ENCODE measurements at regions not wholly inside any gene's neighbourhood (a gene's known extent, or its start where the extent isn't known, plus 50 kb on each side); places are given as distances from the start of the nearest gene placed in this dataset.

DNA sequence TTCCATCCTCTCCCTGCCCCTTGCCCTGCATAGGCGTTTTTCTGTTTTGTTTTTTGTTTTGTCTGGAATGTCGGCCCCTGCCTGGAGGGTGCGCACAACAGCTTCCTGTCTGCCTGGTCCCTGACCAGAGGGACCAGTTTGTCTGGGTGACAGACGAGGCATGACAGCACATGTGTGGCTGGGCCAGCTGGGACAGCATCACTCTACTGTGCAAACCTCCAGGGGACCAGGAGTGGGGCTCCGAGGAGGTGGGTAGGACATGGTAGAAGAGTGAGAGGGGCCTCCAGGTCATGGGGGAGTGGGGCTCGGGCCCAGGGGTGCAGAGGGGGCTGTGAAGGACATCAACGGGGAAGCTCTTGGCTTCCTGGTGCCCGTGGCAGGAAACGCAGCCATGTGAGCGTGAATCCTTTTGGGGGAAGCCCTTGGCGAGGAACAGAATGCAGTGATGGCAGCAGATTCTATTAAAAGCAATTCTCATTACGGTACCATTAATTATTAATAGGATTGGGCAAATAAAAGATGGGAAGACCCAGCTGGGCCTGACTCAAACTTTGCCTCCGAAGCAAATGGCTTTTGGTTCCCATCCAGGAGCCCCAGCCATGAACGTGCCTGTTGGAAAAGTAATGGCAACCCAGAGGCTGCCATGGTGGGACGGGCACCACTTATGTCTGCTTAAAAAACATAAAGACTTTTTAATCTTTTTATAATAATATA is 184.4 kb upstream of the IER5L start:
- no peak overlapping the region for H3K4me3 ChIP-seq (ENCODE audit: insufficient read depth, low read depth, low read length)
- no peaks in the 10 kb centered on the region for H3K36me3 ChIP-seq (ENCODE audit: control insufficient read depth, insufficient read depth, low read length)
- peak overlapping the region; percentile 9 for H2AK9ac ChIP-seq (replicated peaks; ENCODE audit: low read depth, low read length, poor library complexity)
- H3K9ac ChIP-seq (ENCODE audit: low read depth, low read length) = no peak overlapping the region
- H2BK120ac ChIP-seq (ENCODE audit: low read depth, low read length) = no peak overlapping the region
- H3K23ac ChIP-seq (ENCODE audit: low read depth, low read length) = no peak overlapping the region
- intact Hi-C loops (cut with micrococcal nuclease) (no loop called here), dilution Hi-C loops (cut with HindIII; ENCODE audit: low sequenced_read_pairs, unreplicated experiment) (no loop called here), in situ Hi-C loops (cut with MboI; ENCODE audit: low sequenced_read_pairs) (no loop called here)
- ChIA-PET CTCF (no interaction called here), POLR2A (ENCODE audit: unreplicated experiment) (no interaction called here)
- H4K5ac ChIP-seq (ENCODE audit: low read depth, low read length) = no peak overlapping the region
- no peak overlapping the region for H3K4me2 ChIP-seq (ENCODE audit: low read depth, low read length)
- H2BK15ac ChIP-seq (ENCODE audit: low read depth, low read length) = no peak overlapping the region
- no peak overlapping the region for H2BK5ac ChIP-seq (ENCODE audit: low read depth, low read length, poor library complexity, severe bottlenecking)
- no peak overlapping the region for H3K4ac ChIP-seq (ENCODE audit: low read depth, low read length)
- no peaks in the 10 kb centered on the region for H3K9me3 ChIP-seq (ENCODE audit: control insufficient read depth, insufficient read depth, low read length)
- DNase-seq (no peak), ATAC-seq (ENCODE audit: low read depth) (no peak)
- no peaks in the 10 kb centered on the region for H3K4me1 ChIP-seq (ENCODE audit: control insufficient read depth, insufficient read depth, low read length)
- peaks cover 3% of the 10 kb centered on the region; the same call in 1 of the 2 replicates for H3K9me1 ChIP-seq (ENCODE audit: insufficient read depth, low read length)
- no peak overlapping the region for H3K27ac ChIP-seq (ENCODE audit: insufficient read depth, low read length)
- no peak overlapping the region for H3K14ac ChIP-seq (replicated peaks; ENCODE audit: low read depth, low read length)
- 61% methylated on average over 2 of the region's 15 CpGs; no CpG with 5 or more reads in 1 of the 2 experiments for WGBS, 2 experiments (ENCODE audit: extremely low coverage in 2 of 2, insufficient read length in 1 of 2)
- no peak overlapping the region for H3K18ac ChIP-seq (ENCODE audit: low read depth, low read length)
- H4K91ac ChIP-seq (ENCODE audit: insufficient read depth, low read depth, low read length) = no peak overlapping the region
- H3K27me3 ChIP-seq (ENCODE audit: control insufficient read depth, insufficient read depth, low read length) = no peaks in the 10 kb centered on the region
- H2BK20ac ChIP-seq (ENCODE audit: low read depth, low read length) = no peak overlapping the region
- no peaks in the 10 kb centered on the region for H3K79me1 ChIP-seq (ENCODE audit: low read depth in 1 of 2, low read length in 2 of 2)
- no TSS peak for BruUV-seq (replicated peaks)
- H4K20me1 ChIP-seq (ENCODE audit: insufficient read depth, low read length) = no peaks in the 10 kb centered on the region
- no peak overlapping the region for H2AK5ac ChIP-seq (ENCODE audit: low read depth, low read length)
- H2AFZ ChIP-seq (replicated peaks; ENCODE audit: low read length, poor library complexity) = peak overlapping the region; percentile 61
- TF ChIP-seq BHLHE40 (IDR thresholded peaks at IDR 0.05; ENCODE audit: low read depth, low read length) (no peak), NFE2L2 (IDR thresholded peaks at IDR 0.05; ENCODE audit: low read depth, low read length) (no peak), MAZ (IDR thresholded peaks at IDR 0.05; ENCODE audit: borderline replicate concordance, low read depth, low read length) (no peak)
- no peak overlapping the region for H3K56ac ChIP-seq (ENCODE audit: extremely low read depth, insufficient read depth, low read length)
- H4K8ac ChIP-seq (ENCODE audit: low read depth in 2 of 2, low read length in 2 of 2) = no peak overlapping the region
